ENCODE measurements at regions not wholly inside any gene's neighbourhood (a gene's known extent, or its start where the extent isn't known, plus 50 kb on each side); places are given as distances from the start of the nearest gene placed in this dataset.

DNA sequence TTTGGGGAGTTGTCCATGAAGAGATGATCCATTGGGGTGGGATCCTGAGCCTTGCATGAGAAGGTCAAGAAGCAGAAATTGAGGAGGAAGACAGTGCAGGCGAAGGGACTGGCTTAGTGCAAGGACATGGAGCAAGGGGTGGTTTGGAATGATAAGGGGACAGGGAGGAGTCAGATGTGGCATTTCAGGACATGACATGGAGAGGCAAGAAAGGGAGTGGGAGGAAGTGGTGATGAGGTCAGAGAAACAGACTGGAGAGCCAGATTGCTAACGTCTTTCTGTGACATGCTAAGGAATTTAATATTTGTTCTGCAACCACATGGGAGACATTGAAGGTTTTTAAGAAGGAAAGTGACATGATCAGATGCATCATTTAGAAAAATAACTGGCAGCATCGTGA is 346.8 kb upstream of the FMN2 start:
- H3K27me3 ChIP-seq: no peaks in the 10 kb centered on the region
- no peak overlapping the region for H3K27ac ChIP-seq
- H3K4me3 ChIP-seq: no peak overlapping the region
- TF ChIP-seq, protein P1, sequence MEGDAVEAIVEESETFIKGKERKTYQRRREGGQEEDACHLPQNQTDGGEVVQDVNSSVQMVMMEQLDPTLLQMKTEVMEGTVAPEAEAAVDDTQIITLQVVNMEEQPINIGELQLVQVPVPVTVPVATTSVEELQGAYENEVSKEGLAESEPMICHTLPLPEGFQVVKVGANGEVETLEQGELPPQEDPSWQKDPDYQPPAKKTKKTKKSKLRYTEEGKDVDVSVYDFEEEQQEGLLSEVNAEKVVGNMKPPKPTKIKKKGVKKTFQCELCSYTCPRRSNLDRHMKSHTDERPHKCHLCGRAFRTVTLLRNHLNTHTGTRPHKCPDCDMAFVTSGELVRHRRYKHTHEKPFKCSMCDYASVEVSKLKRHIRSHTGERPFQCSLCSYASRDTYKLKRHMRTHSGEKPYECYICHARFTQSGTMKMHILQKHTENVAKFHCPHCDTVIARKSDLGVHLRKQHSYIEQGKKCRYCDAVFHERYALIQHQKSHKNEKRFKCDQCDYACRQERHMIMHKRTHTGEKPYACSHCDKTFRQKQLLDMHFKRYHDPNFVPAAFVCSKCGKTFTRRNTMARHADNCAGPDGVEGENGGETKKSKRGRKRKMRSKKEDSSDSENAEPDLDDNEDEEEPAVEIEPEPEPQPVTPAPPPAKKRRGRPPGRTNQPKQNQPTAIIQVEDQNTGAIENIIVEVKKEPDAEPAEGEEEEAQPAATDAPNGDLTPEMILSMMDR (IDR thresholded peaks at IDR 0.05): no peak
- no peak for TF ChIP-seq POLR2A (IDR thresholded peaks at IDR 0.05)
- 46 to 66% (median 58%) methylated on average over 3 of the region's 3 CpGs for whole genome bisulfite sequencing, 4 donors
- H3K36me3 ChIP-seq (replicated peaks in 1 of 2): no peaks in the 10 kb centered on the region
- no peaks in the 10 kb centered on the region for H3K4me1 ChIP-seq (replicated peaks in 1 of 2)
- DNase-seq: no peak
- intact Hi-C loops (cut with DNase I): no loop called here
- H3K9me3 ChIP-seq (replicated peaks in 1 of 3): no peaks in the 10 kb centered on the region

DNA sequence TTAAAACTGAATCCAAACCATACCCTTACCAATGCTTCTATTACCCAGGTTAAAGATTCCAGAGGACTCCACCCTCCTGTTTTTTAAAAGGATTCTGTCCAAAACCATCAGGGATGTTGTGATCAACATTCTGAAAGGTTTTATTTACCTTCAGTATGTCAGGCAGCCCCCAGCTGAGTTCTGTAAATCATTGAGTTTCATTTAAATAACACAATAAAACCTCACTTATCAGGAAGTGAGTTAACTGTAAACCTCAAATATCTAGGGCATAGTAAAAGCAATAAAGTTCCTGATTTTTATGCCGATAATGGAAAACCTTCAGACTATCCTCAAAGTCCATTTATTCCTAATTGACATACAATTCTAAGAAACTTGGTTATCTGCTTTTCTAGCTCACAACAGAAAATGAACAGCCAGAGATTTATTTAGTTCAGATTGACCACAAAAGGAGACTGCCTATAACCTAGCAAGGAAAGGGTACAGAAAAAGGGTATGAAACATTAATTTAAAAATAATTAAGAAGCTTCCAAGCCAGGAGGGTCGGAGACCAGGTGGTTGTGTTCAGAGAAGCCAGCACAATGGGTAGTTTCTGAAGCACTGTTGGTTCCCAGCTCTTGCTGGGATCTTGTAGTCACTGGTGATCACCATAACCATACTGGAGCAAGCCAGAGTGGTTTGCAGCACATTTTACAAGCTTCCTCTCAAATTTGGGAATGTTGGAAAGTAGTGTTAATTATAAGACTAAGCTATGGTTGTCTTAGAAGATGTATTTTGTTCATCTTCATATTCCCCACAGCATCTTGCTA is 336.4 kb upstream of the FMN2 start:
- no peak overlapping the region for H3K4me3 ChIP-seq
- no peaks in the 10 kb centered on the region for H3K4me1 ChIP-seq (replicated peaks in 1 of 2)
- H3K9me3 ChIP-seq (replicated peaks in 1 of 3): no peaks in the 10 kb centered on the region
- H3K27me3 ChIP-seq: no peaks in the 10 kb centered on the region
- intact Hi-C loops (cut with DNase I): no loop called here
- TF ChIP-seq, protein P1 (IDR thresholded peaks at IDR 0.05): no peak
- no peak for TF ChIP-seq POLR2A (IDR thresholded peaks at IDR 0.05)
- 63 to 67% (median 66%) methylated on average over 2 of the region's 2 CpGs for WGBS, 4 donors
- H3K36me3 ChIP-seq (replicated peaks in 1 of 2): no peaks in the 10 kb centered on the region
- DNase-seq: no peak
- H3K27ac ChIP-seq: no peak overlapping the region

DNA sequence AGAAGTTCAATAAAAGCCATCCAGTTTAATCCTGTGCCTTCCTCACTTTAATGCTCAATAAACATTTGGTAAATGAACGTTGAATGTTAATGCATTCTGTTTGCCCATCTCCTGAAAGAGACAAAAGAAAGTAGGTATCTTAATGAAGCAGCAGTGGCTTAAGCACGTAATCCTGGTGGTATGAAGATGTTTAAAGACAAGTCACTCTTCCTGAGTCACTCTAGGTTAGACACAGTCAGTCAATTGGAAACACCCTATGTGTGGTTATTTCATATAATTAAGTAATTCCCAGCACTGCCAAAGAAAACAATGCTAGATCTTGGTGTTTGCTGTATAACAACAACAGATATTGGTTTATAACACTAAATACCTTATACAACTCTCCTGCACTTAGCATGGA is 334.0 kb upstream of the FMN2 start:
- Histone ChIP-seq H3K27ac (no peak overlapping the region), H3K36me3 (replicated peaks in 1 of 2) (no peaks in the 10 kb centered on the region), H3K9me3 (replicated peaks in 1 of 3) (no peaks in the 10 kb centered on the region), H3K4me1 (replicated peaks in 1 of 2) (no peaks in the 10 kb centered on the region), H3K27me3 (no peaks in the 10 kb centered on the region), H3K4me3 (no peak overlapping the region)
- WGBS, 4 donors: 74 to 88% (median 81%) methylated on average over 2 of the region's 2 CpGs
- DNase-seq: no peak
- TF ChIP-seq, protein P1 (IDR thresholded peaks at IDR 0.05): no peak
- TF ChIP-seq POLR2A (IDR thresholded peaks at IDR 0.05): no peak
- intact Hi-C loops (cut with DNase I): no loop called here

DNA sequence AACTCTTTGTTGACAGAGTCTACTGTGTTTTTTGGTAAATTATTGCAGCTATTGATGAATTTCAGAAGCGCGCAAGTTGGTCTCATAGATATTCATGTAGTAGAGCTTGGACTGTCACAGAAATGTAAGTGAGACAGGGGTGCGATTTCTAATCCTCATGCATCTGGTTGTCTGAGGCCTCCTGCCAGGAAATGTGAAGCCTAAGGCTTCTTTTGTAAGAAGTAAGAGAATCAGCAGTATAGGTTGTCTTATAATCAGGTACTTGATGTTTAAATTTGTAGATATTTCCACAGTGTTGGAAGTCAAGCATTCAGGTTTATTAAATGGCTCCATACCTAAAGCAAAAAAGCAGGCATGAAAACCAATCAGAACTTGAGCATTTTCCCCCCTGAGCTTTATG is 332.9 kb upstream of the FMN2 start:
- intact Hi-C loops (cut with DNase I): no loop called here
- no peaks in the 10 kb centered on the region for H3K9me3 ChIP-seq (replicated peaks in 1 of 3)
- WGBS, 4 donors: 89 to 91% (median 91%) methylated on average over 3 of the region's 3 CpGs

More for the DNA sequence above, 332.9 kb upstream of the FMN2 start:
- Histone ChIP-seq H3K27me3 (no peaks in the 10 kb centered on the region), H3K4me1 (replicated peaks in 1 of 2) (no peaks in the 10 kb centered on the region), H3K27ac (no peak overlapping the region), H3K4me3 (no peak overlapping the region), H3K36me3 (replicated peaks in 1 of 2) (no peaks in the 10 kb centered on the region)
- TF ChIP-seq POLR2A (IDR thresholded peaks at IDR 0.05): no peak
- TF ChIP-seq, protein P1 (IDR thresholded peaks at IDR 0.05): no peak
- no peak for DNase-seq
